ENCODE measurements at regions not wholly inside any gene's neighbourhood (a gene's known extent, or its start where the extent isn't known, plus 50 kb on each side); places are given as distances from the start of the nearest gene placed in this dataset.

DNA sequence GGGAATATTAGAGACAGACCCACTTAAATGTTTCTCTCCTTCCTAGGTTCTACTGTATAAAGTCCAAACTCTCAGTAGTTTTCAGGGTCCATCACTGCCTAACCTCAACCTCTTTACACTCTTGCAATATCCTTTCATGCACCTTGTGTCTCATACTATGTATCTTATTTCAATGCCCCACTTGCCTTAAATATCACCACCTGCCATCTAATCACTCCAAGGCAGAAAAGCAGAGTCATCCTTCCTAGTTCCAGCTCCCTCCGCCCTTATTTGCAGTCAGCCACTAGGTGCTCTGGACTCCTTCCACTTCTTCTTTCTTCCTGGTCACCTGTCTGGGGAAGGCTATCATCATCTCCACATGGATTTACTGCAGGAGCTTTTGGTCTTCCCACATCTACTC is 322.0 kb downstream of the MFSD1 start:
- no peaks in the 10 kb centered on the region for H3K4me1 ChIP-seq
- H3K27ac ChIP-seq, result no peak overlapping the region
- no peak overlapping the region for H3K9ac ChIP-seq (ENCODE audit: low read depth in 2 of 2, low read length in 2 of 2)

DNA sequence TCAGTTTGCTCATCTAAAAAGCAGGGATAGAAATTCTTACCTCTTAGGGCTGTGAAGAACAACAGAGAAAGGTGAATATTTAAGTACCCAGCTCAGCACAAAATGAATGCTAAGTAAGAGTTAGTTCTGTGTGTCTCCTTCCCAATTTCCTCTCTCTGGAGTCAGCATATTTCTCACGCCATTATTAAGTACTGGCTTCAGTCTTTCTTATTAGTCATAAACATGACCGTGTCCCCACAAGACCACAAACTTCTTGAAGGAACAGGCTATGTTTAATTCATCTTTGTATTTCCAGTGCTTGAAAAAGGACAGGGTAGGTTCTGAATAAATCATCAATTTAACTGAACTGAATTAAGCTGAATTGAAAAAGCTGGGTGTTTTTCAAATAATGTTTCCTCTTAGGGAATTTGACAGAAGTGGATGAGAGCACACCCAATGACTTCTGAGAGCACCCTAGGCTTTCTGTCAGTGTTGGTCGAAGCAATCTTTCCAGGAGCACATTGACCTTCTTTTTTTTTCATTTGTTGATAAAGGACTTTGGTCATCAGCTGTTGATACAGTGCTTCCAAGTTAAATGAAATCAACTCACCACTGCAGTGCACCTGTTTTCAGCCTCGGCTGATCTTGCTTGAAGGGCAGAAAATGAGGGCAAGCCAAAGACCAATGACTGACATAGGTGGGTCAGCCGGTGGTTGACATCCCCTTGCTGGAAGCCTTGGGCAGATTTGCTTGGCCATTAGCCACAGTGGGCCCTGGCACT is 324.6 kb downstream of the MFSD1 start:
- no peaks in the 10 kb centered on the region for H3K27me3 ChIP-seq
- no peaks in the 10 kb centered on the region for H3K4me1 ChIP-seq
- H3K9ac ChIP-seq (ENCODE audit: low read depth in 2 of 2, low read length in 2 of 2), result no peak overlapping the region
- no peaks in the 10 kb centered on the region for H3K36me3 ChIP-seq
- TF ChIP-seq, protein P1, sequence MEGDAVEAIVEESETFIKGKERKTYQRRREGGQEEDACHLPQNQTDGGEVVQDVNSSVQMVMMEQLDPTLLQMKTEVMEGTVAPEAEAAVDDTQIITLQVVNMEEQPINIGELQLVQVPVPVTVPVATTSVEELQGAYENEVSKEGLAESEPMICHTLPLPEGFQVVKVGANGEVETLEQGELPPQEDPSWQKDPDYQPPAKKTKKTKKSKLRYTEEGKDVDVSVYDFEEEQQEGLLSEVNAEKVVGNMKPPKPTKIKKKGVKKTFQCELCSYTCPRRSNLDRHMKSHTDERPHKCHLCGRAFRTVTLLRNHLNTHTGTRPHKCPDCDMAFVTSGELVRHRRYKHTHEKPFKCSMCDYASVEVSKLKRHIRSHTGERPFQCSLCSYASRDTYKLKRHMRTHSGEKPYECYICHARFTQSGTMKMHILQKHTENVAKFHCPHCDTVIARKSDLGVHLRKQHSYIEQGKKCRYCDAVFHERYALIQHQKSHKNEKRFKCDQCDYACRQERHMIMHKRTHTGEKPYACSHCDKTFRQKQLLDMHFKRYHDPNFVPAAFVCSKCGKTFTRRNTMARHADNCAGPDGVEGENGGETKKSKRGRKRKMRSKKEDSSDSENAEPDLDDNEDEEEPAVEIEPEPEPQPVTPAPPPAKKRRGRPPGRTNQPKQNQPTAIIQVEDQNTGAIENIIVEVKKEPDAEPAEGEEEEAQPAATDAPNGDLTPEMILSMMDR (IDR thresholded peaks at IDR 0.05), result no peak
- DNase-seq, result no peak
- intact Hi-C loops (cut with DNase I), result no loop called here
- H3K9me3 ChIP-seq, result no peaks in the 10 kb centered on the region
- H3K27ac ChIP-seq, result no peak overlapping the region
- no peak overlapping the region for H3K4me3 ChIP-seq

More for the DNA sequence above, 322.0 kb downstream of the MFSD1 start:
- DNase-seq, result no peak
- Histone ChIP-seq H3K9me3 (no peaks in the 10 kb centered on the region), H3K27me3 (no peaks in the 10 kb centered on the region), H3K36me3 (no peaks in the 10 kb centered on the region), H3K4me3 (no peak overlapping the region)
- intact Hi-C loops (cut with DNase I), result loop anchor here (2.0 kb wide), 1 partner anchor 133 kb away; no protein-coding TSS in a partner anchor
- TF ChIP-seq, protein P1 (IDR thresholded peaks at IDR 0.05), result no peak

DNA sequence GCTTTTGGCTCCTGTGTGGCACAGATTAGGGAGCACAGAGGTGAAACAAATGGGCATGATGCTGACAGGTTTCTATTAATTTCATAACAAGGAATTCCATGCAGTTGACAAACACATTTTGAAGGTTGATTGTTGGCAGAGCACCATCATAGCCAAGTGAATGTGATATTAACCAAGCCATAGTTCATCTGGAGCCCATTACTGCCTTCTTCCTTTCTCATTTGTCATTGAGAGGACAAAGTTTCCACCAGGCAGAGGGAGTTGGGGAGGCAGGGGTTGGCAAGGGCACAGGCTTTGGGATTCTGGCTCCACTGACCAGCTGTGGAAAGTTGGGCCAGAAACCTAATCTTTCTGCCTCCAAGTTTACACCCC is 325.2 kb downstream of the MFSD1 start:
- Histone ChIP-seq H3K27ac (no peak overlapping the region), H3K9ac (ENCODE audit: low read depth in 2 of 2, low read length in 2 of 2) (no peak overlapping the region), H3K27me3 (no peaks in the 10 kb centered on the region), H3K4me1 (no peaks in the 10 kb centered on the region), H3K36me3 (no peaks in the 10 kb centered on the region), H3K4me3 (no peak overlapping the region), H3K9me3 (no peaks in the 10 kb centered on the region)
- no peak for DNase-seq
- TF ChIP-seq, protein P1 (IDR thresholded peaks at IDR 0.05), result no peak
- intact Hi-C loops (cut with DNase I), result no loop called here

DNA sequence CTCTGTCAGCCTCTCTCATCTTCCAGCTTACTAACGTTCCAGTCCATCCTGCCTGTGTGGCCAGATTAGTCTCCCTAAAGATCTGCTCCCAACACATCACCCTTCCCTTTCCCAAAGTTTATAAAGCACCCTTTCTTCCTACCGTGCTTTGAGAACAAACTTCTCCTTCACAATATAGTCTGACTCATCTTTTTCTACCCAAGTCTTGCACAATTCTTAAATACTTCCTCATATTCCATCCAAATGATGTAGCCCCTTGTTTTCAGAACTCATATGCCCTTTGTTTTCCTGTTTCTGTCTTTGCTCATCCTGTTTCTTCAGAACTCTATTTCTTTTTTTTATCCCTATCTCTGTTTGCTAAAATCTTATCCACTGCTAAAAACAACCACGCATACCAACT is 326.8 kb downstream of the MFSD1 start:
- Histone ChIP-seq H3K4me1 (no peaks in the 10 kb centered on the region), H3K4me3 (no peak overlapping the region), H3K36me3 (no peaks in the 10 kb centered on the region), H3K9ac (ENCODE audit: low read depth in 2 of 2, low read length in 2 of 2) (no peak overlapping the region), H3K27ac (no peak overlapping the region), H3K27me3 (no peaks in the 10 kb centered on the region), H3K9me3 (no peaks in the 10 kb centered on the region)
- TF ChIP-seq, protein P1 (IDR thresholded peaks at IDR 0.05), result no peak
- intact Hi-C loops (cut with DNase I), result no loop called here
- no peak for DNase-seq

DNA sequence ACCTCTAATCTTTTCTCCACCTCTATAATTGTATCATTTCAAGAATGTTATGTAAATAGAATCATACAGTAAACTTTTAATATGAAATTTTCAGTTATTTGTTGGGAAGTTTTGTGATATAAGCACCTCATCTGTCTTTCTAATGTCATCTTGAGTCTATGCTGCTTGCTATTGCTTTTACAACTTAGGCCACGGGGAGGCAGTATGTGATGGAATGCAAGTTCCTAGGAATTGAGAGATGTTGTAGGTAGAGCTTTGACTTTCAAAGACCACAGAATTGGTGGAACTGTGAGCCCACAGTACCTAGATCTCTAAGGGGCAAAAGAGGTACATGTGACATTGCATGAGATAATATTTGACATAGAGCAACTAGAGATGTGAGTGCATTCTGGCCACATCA is 328.3 kb downstream of the MFSD1 start:
- no peaks in the 10 kb centered on the region for H3K27me3 ChIP-seq
- TF ChIP-seq, protein P1 (IDR thresholded peaks at IDR 0.05), result peak; percentile 33
- no peaks in the 10 kb centered on the region for H3K4me1 ChIP-seq
- peak; percentile 60 for DNase-seq
- H3K9ac ChIP-seq (ENCODE audit: low read depth in 2 of 2, low read length in 2 of 2), result no peak overlapping the region
- H3K4me3 ChIP-seq, result no peak overlapping the region
- no peak overlapping the region for H3K27ac ChIP-seq
- no peaks in the 10 kb centered on the region for H3K36me3 ChIP-seq
- H3K9me3 ChIP-seq, result no peaks in the 10 kb centered on the region
- intact Hi-C loops (cut with DNase I), result loop anchor here (5.0 kb wide), 1 partner anchor 213 kb away; no protein-coding TSS in a partner anchor

All from colonic mucosa (tissue), 4 donors.